ENCODE measurements at regions not wholly inside any gene's neighbourhood (a gene's known extent, or its start where the extent isn't known, plus 50 kb on each side); places are given as distances from the start of the nearest gene placed in this dataset.

DNA sequence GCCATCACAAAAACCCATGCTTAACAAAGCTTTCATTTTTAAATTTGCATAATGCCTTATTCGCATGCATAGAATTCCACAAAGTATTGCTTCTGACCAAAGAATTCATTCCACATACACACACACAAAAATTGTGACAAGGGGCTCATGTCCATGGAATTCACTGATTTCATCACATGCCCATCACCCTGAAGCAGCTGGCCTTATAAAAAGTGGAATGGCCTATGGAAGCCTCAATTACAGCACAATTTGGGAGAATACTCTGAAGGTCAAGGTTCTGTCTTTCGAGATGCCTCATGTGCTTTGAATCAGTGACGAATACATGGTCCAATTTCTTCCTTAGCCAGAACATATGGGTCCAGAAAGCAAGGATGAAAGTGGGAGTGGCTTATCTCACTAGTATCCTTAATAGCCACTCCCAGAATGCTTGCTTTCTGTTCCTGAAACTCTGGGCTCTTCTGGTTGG, 165.7 kb downstream of the KDR start:
- DNase-seq (ENCODE audit: low read depth, low spot score): no peak
- ChIA-PET POLR2A (no interaction called here), CTCF (no interaction called here)
- Histone ChIP-seq H3K27me3 (ENCODE audit: control insufficient read depth, insufficient read depth, low read length) (no peaks in the 10 kb centered on the region), H3K9me3 (ENCODE audit: control insufficient read depth, insufficient read depth, low read depth, low read length) (no peaks in the 10 kb centered on the region), H3K4me3 (ENCODE audit: low read depth in 2 of 2, low read length in 2 of 2) (no peak overlapping the region), H3K36me3 (ENCODE audit: control insufficient read depth, insufficient read depth, low read length) (no peaks in the 10 kb centered on the region), H3K27ac (ENCODE audit: low read length) (no peak overlapping the region), H3K4me1 (ENCODE audit: control insufficient read depth, insufficient read depth, low read length) (no peaks in the 10 kb centered on the region)
- in situ Hi-C loops (cut with HindIII; ENCODE audit: low pct_unique_long_range_greater_than_20kb, low sequenced_read_pairs) (no loop called here), intact Hi-C loops (cut with micrococcal nuclease; ENCODE audit: unreplicated experiment) (loop anchor here (5.0 to 10.0 kb wide), 2 partner anchors 285 to 637 kb away; no protein-coding TSS in a partner anchor)
- no TSS peak for BruUV-seq (replicated peaks)
- no peak for ATAC-seq
- TF ChIP-seq POLR2AphosphoS5 (IDR thresholded peaks at IDR 0.05; ENCODE audit: low read depth, low read length) (no peak), SIN3A (IDR thresholded peaks at IDR 0.05; ENCODE audit: borderline replicate concordance, insufficient read depth, low read depth, low read length) (no peak), TCF7L2 (IDR thresholded peaks at IDR 0.05; ENCODE audit: low read depth, low read length) (no peak)
- TF ChIP-seq, protein P1, sequence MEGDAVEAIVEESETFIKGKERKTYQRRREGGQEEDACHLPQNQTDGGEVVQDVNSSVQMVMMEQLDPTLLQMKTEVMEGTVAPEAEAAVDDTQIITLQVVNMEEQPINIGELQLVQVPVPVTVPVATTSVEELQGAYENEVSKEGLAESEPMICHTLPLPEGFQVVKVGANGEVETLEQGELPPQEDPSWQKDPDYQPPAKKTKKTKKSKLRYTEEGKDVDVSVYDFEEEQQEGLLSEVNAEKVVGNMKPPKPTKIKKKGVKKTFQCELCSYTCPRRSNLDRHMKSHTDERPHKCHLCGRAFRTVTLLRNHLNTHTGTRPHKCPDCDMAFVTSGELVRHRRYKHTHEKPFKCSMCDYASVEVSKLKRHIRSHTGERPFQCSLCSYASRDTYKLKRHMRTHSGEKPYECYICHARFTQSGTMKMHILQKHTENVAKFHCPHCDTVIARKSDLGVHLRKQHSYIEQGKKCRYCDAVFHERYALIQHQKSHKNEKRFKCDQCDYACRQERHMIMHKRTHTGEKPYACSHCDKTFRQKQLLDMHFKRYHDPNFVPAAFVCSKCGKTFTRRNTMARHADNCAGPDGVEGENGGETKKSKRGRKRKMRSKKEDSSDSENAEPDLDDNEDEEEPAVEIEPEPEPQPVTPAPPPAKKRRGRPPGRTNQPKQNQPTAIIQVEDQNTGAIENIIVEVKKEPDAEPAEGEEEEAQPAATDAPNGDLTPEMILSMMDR (IDR thresholded peaks at IDR 0.05): no peak
- TF ChIP-seq, protein P2, sequence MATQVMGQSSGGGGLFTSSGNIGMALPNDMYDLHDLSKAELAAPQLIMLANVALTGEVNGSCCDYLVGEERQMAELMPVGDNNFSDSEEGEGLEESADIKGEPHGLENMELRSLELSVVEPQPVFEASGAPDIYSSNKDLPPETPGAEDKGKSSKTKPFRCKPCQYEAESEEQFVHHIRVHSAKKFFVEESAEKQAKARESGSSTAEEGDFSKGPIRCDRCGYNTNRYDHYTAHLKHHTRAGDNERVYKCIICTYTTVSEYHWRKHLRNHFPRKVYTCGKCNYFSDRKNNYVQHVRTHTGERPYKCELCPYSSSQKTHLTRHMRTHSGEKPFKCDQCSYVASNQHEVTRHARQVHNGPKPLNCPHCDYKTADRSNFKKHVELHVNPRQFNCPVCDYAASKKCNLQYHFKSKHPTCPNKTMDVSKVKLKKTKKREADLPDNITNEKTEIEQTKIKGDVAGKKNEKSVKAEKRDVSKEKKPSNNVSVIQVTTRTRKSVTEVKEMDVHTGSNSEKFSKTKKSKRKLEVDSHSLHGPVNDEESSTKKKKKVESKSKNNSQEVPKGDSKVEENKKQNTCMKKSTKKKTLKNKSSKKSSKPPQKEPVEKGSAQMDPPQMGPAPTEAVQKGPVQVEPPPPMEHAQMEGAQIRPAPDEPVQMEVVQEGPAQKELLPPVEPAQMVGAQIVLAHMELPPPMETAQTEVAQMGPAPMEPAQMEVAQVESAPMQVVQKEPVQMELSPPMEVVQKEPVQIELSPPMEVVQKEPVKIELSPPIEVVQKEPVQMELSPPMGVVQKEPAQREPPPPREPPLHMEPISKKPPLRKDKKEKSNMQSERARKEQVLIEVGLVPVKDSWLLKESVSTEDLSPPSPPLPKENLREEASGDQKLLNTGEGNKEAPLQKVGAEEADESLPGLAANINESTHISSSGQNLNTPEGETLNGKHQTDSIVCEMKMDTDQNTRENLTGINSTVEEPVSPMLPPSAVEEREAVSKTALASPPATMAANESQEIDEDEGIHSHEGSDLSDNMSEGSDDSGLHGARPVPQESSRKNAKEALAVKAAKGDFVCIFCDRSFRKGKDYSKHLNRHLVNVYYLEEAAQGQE (IDR thresholded peaks at IDR 0.05; ENCODE audit: insufficient read depth in 1 of 2, low read depth in 2 of 2, low read length in 1 of 2): no peak

DNA sequence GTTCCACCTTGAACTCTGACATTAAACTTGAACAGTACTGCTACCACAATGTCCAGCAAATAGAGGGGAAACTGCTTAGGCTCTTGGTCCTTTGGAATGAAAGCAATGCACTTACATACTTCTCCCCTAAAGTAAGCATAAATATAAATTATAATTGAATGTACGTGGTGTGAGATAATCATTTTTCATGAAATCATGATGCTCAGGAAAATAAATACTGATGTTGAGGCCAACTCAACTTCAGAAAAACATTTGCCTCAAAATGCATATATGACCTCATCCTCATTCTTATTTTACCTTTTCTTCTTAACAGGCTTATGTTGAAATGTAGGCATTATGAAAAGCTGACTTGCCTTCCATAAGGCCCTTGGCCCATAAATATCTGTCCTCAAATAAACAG, 166.3 kb downstream of the KDR start:
- intact Hi-C loops (cut with micrococcal nuclease; ENCODE audit: unreplicated experiment): no loop called here

More for the DNA sequence above, 166.3 kb downstream of the KDR start:
- TF ChIP-seq POLR2AphosphoS5 (IDR thresholded peaks at IDR 0.05; ENCODE audit: low read depth, low read length) (no peak), SIN3A (IDR thresholded peaks at IDR 0.05; ENCODE audit: borderline replicate concordance, insufficient read depth, low read depth, low read length) (no peak), TCF7L2 (IDR thresholded peaks at IDR 0.05; ENCODE audit: low read depth, low read length) (no peak)
- TF ChIP-seq, protein P2 (IDR thresholded peaks at IDR 0.05; ENCODE audit: insufficient read depth in 1 of 2, low read depth in 2 of 2, low read length in 1 of 2): no peak
- TF ChIP-seq, protein P1 (IDR thresholded peaks at IDR 0.05): no peak
- Histone ChIP-seq H3K4me1 (ENCODE audit: control insufficient read depth, insufficient read depth, low read length) (no peaks in the 10 kb centered on the region), H3K27me3 (ENCODE audit: control insufficient read depth, insufficient read depth, low read length) (no peaks in the 10 kb centered on the region), H3K27ac (ENCODE audit: low read length) (no peak overlapping the region), H3K36me3 (ENCODE audit: control insufficient read depth, insufficient read depth, low read length) (no peaks in the 10 kb centered on the region), H3K4me3 (ENCODE audit: low read depth in 2 of 2, low read length in 2 of 2) (no peak overlapping the region), H3K9me3 (ENCODE audit: control insufficient read depth, insufficient read depth, low read depth, low read length) (no peaks in the 10 kb centered on the region)
- in situ Hi-C loops (cut with HindIII; ENCODE audit: low pct_unique_long_range_greater_than_20kb, low sequenced_read_pairs): no loop called here
- BruUV-seq (replicated peaks): no TSS peak
- CTCF ChIA-PET: no interaction called here
- ATAC-seq: no peak
- POLR2A ChIA-PET: no interaction called here
- DNase-seq (ENCODE audit: low read depth, low spot score): no peak

All from Panc1 (cell line).